ENCODE measurements at regions not wholly inside any gene's neighbourhood (a gene's known extent, or its start where the extent isn't known, plus 50 kb on each side); places are given as distances from the start of the nearest gene placed in this dataset.

GRCh38 chr4:176001151-176002006, 64.3 kb upstream of the WDR17 start:
- TF ChIP-seq CTCF (IDR thresholded peaks at IDR 0.05; ENCODE audit: low read depth, low read length), result no peak
- DNase-seq (ENCODE audit: low read depth, low spot score), result peak; percentile 43
- H3K4me3 ChIP-seq (ENCODE audit: low read depth, low read length), result peak overlapping the region; percentile 46
- in situ Hi-C loops (cut with HindIII; ENCODE audit: low sequenced_read_pairs), result no loop called here

GRCh38 chr4:176002007-176002613, 63.5 kb upstream of the WDR17 start:
- DNase-seq (ENCODE audit: low read depth, low spot score), result no peak
- peak overlapping the region; percentile 46 for H3K4me3 ChIP-seq (ENCODE audit: low read depth, low read length)
- no peak for TF ChIP-seq CTCF (IDR thresholded peaks at IDR 0.05; ENCODE audit: low read depth, low read length)
- in situ Hi-C loops (cut with HindIII; ENCODE audit: low sequenced_read_pairs), result no loop called here

GRCh38 chr4:176005766-176006165, 59.9 kb upstream of the WDR17 start:
- TF ChIP-seq CTCF (IDR thresholded peaks at IDR 0.05; ENCODE audit: low read depth, low read length), result no peak
- no peak for DNase-seq (ENCODE audit: low read depth, low spot score)
- in situ Hi-C loops (cut with HindIII; ENCODE audit: low sequenced_read_pairs), result no loop called here
- H3K4me3 ChIP-seq (ENCODE audit: low read depth, low read length), result no peak overlapping the region

- TF ChIP-seq CTCF (IDR thresholded peaks at IDR 0.05; ENCODE audit: low read depth, low read length), result no peak
- DNase-seq (ENCODE audit: low read depth, low spot score), result no peak
- in situ Hi-C loops (cut with HindIII; ENCODE audit: low sequenced_read_pairs), result no loop called here
- H3K4me3 ChIP-seq (ENCODE audit: low read depth, low read length), result no peak overlapping the region
These were observed 56.4 kb upstream of the WDR17 start for GRCh38 chr4:176009254-176009653.

GRCh38 chr4:176011529-176011928, 54.1 kb upstream of the WDR17 start:
- in situ Hi-C loops (cut with HindIII; ENCODE audit: low sequenced_read_pairs), result no loop called here

More at GRCh38 chr4:176011529-176011928, 54.1 kb upstream of the WDR17 start:
- no peak overlapping the region for H3K4me3 ChIP-seq (ENCODE audit: low read depth, low read length)
- peak; percentile 30 for DNase-seq (ENCODE audit: low read depth, low spot score)
- no peak for TF ChIP-seq CTCF (IDR thresholded peaks at IDR 0.05; ENCODE audit: low read depth, low read length)
